ENCODE measurements at regions not wholly inside any gene's neighbourhood (a gene's known extent, or its start where the extent isn't known, plus 50 kb on each side); places are given as distances from the start of the nearest gene placed in this dataset.

DNA sequence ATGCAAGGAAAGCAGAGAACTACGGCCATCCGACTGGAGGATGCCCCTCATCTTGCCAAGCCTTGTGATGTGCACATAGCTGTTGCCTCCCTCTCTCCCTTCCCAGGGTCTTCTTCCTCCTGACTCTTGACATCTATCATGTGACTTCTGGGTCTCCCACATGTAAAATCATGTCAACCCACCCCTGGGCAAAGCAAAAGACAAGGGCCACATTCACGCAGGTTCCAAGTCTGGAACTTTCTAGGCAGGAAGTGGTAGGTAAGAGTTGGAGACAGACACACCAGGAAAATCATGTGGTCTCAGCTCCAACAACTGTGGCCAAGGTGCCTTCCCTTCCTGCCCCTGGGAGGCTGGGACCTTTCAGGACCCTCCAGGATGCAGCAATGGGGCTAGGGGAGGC, 187.3 kb downstream of the CXCL12 start:
- TF ChIP-seq CTCF (IDR thresholded peaks at IDR 0.05) (no peak), POLR2A (IDR thresholded peaks at IDR 0.05) (no peak), EP300 (IDR thresholded peaks at IDR 0.05) (no peak)

Measured in gastroesophageal sphincter (tissue), 3 donors.